Right lobe of liver (tissue), 4 donors: ENCODE measurements at regions not wholly inside any gene's neighbourhood (a gene's known extent, or its start where the extent isn't known, plus 50 kb on each side); places are given as distances from the start of the nearest gene placed in this dataset.

ENCODE experiments used
- POLR2A ChIP-seq: fragments of 450-650 bp; IDR thresholded peaks from one replicate; pipeline ENCODE4 v1.6.1; 2017; ENCODE audit warnings: antibody characterized with exemption, mild to moderate bottlenecking
- TF ChIP-seq, protein P1 (sequence below), 4 donors: fragments of 200-600 bp in 3 of 4; fragments of 450-650 bp in 1 of 4; IDR thresholded peaks; one replicate each; pipeline versions ENCODE4 v1.5.1 to v1.8.0; 2016 to 2022; ENCODE audit warnings: antibody characterized with exemption in 4 of 4, mild to moderate bottlenecking in 2 of 4
- donor health status: DM: no; HTN: no; CAD: no.
- donor health status: DM: no; HTN: no; CAD: no.
- donor health status: DM: no; HTN: yes; CAD: no.

DNA sequence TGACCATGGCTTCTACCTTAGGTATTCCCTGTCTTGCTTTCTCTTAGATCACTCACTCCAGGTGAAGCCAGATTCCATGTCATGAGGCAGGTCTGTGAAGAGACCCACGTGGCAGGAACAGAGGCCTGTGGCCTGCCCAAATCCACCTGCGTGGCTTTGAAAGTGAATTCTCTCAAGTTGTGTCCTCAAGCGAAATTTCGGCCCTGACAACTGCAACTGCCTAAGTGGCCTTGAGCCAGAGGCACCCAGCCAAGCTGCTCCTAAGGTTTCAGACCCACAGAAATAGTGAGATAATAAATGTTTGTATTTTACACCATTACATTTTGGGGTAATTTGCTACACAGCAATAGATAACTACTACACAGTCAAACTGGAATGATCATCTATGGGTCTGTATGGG, 497.9 kb downstream of the XYLT1 start:
- TF ChIP-seq POLR2A = no peak
- TF ChIP-seq, protein P1, sequence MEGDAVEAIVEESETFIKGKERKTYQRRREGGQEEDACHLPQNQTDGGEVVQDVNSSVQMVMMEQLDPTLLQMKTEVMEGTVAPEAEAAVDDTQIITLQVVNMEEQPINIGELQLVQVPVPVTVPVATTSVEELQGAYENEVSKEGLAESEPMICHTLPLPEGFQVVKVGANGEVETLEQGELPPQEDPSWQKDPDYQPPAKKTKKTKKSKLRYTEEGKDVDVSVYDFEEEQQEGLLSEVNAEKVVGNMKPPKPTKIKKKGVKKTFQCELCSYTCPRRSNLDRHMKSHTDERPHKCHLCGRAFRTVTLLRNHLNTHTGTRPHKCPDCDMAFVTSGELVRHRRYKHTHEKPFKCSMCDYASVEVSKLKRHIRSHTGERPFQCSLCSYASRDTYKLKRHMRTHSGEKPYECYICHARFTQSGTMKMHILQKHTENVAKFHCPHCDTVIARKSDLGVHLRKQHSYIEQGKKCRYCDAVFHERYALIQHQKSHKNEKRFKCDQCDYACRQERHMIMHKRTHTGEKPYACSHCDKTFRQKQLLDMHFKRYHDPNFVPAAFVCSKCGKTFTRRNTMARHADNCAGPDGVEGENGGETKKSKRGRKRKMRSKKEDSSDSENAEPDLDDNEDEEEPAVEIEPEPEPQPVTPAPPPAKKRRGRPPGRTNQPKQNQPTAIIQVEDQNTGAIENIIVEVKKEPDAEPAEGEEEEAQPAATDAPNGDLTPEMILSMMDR (IDR thresholded peaks at IDR 0.05) = no peak
